GM21390 (cell line): ENCODE measurements at regions not wholly inside any gene's neighbourhood (a gene's known extent, or its start where the extent isn't known, plus 50 kb on each side); places are given as distances from the start of the nearest gene placed in this dataset.

Experiments
- ATAC-seq: cut with Tn5 transposase; IDR thresholded peaks from one replicate; pipeline ENCODE4 v1.9.1; 2021; ENCODE audit not compliant: unreplicated experiment

- no peak for ATAC-seq
Observed at GRCh38 chr20:57835588-57836455, 126.0 kb upstream of the PMEPA1 start.

DNA sequence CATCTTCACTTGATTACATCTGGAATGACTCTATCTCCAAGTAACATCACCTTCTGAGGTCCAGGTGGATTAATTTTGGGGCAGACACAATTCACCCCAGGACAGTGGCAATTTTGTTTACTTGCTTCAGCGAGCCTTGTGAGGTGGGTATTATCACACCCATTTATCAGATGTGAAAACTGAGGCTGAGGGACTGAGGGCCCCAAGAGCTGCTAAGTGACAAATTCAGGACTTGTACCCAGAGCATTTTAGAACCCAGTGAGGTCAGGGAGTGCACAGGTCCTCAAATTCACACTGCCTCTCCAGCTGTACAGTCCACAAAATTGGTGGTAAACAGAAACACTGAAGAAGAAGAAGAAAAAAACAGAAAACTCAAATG, 125.2 kb upstream of the PMEPA1 start:
- no peak for ATAC-seq

GRCh38 chr20:57834306-57835073, 124.7 kb upstream of the PMEPA1 start:
- ATAC-seq, result no peak

DNA sequence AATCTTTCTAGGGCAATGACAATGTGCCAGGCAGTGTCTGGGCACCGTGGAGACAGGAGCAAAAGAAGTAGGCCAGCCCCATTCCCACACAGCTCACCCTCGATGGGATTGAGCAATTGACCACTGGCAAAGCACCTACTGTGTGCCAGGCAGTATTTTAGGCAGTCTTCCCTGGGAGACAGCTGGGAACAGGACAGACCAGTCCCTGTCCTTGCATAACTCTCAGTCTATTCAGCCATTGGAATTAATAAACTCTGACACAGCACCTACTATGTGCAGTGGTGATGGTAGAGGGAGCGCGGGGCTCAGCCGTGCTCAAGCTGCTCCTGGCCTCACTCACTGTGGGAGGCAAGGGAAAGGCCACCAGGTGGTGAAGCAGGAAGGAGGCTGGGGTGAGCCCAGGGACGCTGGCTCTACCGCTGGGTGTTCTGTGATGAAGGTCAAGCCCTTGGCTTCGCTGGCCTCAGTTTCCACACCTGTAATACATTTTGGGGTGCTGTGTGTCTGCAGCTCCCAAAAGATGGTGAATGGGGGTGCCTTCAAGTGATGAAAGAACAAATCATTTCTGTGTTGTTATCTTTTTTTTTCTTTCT, 122.3 kb upstream of the PMEPA1 start:
- ATAC-seq, result no peak

- no peak for ATAC-seq
Observed at GRCh38 chr20:57831326-57831992, 121.6 kb upstream of the PMEPA1 start.

DNA sequence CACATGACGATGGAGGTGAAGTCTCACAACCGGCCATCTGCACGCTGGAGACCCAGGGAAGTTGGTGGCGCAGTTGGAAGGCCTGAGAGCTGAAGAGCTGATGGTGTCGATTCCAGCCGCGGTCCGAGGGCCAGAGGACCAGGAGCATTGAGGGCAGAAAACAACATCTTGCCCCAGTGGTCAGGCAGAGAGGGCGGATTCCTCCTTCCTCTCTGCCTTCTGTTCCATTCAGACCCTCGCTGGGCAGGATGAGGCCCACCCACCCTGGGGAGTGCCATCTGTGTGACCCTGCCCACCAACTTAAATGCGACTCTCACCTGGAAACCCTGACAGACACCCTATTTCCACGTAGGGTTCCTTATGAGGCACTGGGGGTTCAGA, 120.7 kb upstream of the PMEPA1 start:
- ATAC-seq, result no peak

GRCh38 chr20:57829805-57830514, 120.1 kb upstream of the PMEPA1 start:
- no peak for ATAC-seq

DNA sequence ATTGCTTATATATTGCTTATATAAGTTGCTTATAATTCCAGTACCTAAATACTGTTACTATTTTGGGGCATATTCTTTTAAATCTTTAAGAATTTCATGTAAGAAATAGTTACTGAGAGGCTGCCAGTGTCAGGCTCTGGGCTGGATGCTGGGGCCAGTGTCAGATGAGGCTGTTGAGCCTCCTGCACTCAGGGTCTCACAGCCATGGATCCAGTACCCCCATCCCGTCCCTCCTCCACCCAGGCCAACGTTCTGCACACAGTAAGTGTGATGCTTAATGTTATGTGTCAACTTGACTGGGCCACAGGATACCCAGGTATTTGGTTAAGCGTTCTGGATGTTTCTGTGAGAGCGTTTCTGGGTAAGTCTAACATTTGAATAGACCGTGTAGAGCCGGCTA, 119.5 kb upstream of the PMEPA1 start:
- ATAC-seq, result no peak

DNA sequence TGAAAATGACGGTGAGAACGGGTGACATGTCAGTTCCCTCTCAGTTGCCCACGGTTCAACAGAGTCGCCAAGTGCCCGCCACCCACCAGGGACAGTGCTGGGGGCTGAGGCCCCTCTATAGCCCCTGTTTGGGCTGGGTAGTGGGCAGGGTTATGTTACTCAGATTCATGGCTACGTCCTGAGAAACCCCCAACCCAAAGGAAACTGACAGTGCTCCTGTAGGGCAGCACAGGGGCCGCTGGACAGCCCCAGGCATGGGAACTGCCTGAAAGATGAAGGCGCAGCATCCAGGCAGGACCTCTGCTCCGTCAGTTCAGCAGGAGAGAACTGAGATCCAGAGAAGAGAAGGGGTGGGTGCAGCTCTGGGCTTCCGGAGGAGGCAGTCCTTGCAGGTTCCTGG, 118.9 kb upstream of the PMEPA1 start:
- no peak for ATAC-seq

- ATAC-seq, result no peak
Observed at GRCh38 chr20:57826666-57827287, 117.0 kb upstream of the PMEPA1 start.

DNA sequence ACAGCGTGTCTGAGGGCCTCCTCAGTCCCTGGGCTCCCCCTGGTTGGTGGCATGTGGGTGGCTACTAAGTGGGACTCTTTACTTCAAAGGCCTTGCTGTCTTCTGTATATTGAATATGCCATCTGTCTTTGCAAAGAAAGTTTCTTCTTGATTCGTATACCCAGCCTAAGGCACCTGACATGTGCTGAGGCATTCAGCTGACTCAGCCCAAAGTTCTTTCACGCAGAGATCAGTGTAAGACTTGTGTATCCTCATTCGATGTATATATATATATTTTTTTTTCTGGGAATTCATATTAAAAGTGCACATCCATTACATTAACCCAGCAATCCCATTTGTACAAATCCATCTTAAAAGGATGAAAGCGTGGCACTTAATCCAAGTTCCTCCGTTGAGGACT, 115.1 kb upstream of the PMEPA1 start:
- ATAC-seq, result no peak

DNA sequence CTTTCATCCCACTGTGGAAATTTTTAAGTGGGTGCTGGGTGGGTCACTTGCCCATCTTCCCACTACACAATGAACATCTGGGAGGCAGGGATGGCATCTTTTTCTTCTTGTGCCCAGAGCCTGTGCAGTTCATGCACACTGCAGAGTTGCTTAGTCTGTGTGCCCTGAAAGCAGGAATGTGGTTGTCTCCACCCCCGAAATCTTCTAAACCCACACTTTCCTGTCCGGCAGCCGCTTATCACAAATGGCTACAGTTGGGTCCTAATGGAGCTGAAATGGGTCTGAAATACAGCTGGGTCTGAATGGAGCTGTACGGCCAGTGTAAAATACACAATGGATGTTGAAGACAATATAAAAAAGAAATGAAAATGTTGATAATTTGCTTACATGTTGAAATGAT, 112.1 kb upstream of the PMEPA1 start:
- no peak for ATAC-seq

- no peak for ATAC-seq
Observed at GRCh38 chr20:57819691-57820380, 110.0 kb upstream of the PMEPA1 start.

- ATAC-seq, result no peak
Observed at GRCh38 chr20:57819291-57819690, 109.5 kb upstream of the PMEPA1 start.

DNA sequence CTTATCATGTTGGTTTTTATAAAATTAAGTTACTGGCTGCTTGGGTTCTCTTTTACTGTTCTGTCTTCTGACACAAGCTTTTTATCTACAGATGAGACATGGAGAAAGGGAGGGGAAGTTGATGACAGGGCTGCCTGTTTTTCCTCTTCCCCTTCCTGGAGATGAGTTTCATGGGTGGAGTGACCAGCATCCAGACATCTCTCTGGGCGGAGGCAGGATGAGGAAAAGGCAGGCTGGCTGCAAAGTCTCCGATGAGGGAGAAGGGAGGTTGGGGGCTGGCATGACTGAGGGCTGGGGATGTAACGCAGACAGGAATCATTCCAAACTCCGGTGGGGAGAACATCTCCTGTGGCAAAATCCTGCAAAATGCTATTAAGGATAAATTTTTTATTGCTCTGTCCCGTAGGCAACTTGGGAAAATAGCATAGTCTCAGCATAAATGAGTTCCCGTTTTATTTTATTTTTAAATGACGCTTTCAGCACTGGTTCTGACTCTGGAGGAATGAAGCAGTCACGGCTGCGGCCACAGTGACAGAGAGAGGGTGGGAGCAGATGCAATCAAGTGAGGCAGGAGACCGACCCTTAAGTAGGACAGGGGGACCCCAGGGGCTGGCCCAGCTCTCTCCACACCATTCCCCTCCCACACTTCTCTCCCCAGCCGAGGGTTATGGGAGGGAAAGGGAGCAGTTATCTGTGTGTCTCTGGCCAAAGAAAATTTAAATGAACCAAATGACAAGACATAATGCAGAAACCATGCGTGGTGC, 108.8 kb upstream of the PMEPA1 start:
- ATAC-seq, result no peak

GRCh38 chr20:57815405-57815804, 105.6 kb upstream of the PMEPA1 start:
- no peak for ATAC-seq

GRCh38 chr20:57814529-57814928, 104.7 kb upstream of the PMEPA1 start:
- ATAC-seq, result no peak

GRCh38 chr20:57813509-57814269, 103.9 kb upstream of the PMEPA1 start:
- no peak for ATAC-seq
